GM18508 (cell line): ENCODE measurements at regions not wholly inside any gene's neighbourhood (a gene's known extent, or its start where the extent isn't known, plus 50 kb on each side); places are given as distances from the start of the nearest gene placed in this dataset.
A peak's percentile ranks its signal among the peaks of the same experiment; 100 is the strongest.

ENCODE experiments used
- ATAC-seq: cut with Tn5 transposase; IDR thresholded peaks from one replicate; pipeline ENCODE4 v1.9.1; 2021; ENCODE audit warnings: moderate number of reproducible peaks; ENCODE audit not compliant: insufficient read depth, unreplicated experiment

DNA sequence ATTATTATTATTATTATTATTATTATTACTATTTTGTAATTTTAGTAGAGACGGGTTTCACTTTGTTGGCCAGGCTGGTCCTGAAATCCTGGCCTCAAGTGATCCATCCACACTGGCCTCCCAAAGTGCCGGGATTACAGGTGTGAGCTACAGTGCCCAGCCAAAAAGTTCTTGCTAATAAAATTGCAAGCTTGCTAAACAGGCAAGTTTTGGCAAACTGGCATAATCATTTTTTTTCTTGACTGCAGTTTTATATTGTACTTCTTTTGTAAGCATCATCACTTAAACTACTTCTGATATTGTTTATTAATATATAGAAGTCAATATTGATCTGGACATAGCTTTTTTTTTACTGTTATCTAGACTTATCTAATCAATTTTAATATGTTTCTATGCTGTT lies 536.4 kb downstream of the LRFN5 start:
- no peak for ATAC-seq

DNA sequence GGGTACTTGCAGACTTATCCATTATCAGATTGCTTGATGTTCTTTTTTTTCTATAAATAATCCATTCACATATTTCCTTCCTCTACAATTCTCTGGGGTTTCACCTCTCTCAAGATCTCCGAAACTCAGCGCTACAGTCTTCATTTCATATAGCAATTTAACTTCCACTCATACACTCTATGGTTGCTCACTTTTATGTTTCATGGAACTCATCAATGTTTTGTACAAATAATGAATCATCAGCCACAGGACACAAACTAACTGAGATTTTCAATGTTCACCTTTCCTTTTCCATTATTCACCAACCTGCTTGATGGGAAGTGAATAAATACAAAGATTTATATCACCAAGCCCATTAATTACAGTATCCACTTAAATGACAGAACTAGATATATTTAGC lies 534.7 kb downstream of the LRFN5 start:
- ATAC-seq = no peak

DNA sequence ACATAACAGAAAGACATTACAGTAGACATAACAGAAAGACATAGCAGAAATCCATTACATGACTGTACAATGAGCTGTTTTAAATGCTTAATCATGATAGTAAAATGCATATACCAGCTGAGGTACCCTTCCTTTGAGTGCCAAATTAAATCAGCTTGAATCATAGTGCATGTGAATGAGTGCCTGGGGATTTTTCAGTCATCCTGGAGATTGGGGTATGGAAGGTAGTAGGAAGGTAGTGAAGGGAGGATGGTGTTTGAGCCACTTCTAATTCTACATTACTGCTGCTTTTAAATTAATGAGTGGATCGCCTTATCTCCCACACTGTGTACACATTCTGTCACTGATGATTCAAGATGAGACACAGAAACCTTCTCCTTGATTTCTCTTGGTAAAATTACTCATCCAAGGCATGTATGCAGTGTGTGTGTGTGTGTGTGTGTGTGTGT lies 534.2 kb downstream of the LRFN5 start:
- no peak for ATAC-seq

DNA sequence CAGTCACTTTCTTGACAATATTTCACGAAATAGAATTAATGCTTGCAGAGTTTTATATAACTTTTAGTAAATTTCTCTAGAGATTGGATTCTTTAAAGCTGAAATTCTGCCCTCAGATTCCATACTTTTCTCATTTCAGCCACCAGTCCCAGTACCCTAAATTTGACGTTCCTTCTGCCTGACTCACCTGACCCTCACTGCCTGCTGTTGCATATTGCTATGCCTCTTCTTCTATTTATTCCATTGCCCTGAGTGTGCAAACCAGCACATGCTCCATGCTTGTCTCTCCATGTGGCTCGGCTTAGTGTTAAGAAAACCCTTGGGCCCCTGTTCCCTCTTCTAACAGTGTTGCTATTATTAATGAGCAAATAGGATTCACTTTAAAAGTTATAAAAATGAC lies 533.3 kb downstream of the LRFN5 start:
- no peak for ATAC-seq

DNA sequence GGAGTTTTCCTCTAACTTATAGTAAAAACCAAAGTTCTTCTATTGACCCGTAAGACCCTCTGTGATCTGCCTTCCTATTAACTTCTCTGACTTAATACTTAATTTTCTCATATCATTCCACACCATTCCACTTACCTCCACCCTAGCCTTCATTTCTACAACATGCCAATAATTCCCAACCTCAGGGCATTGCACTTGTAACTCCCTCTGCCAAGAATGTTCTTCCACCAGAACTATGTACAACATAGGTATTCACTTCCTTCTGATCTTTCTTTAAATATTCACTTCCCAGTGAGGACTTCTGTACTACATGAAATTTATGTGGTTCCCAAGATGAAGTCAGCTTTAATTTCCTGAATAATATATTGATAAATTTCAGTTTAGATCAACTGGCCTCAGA lies 531.7 kb downstream of the LRFN5 start:
- no peak for ATAC-seq

DNA sequence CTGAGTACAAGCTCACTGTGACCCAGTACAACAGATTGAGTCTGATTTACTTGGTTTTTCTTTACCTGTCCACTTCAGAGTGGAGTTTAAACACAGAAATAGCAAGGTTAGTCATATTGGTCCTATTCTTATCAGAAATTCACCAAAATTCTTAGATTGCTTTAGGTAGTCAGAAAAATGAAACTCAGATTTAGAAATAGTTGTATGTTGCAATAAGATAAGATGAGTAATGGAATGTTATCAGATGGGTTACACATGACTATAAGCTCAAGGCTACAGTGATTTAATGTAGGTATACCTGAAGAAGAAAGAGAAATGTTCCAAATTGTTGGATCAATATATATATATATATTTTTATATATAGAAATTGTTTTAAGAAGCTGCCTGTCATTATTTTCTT lies 524.1 kb downstream of the LRFN5 start:
- ATAC-seq = no peak

DNA sequence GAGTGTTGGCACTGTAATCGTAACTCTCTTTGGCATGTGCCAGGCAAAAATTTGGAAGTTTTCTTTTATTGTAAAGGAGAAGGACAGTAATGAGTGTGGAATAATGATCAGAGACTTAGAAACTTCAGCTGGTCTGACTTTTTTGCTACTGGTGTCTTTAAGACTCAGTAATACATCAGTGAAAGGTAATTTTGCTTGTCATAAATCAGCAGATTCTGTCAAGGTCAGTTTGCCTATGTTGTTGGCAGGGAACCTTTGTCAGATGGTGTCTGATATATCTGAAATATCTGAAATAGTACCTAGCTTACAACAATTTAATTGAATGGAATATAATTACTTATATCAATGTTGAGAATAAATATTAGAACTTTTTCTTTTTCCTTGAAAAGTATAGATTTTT lies 516.9 kb downstream of the LRFN5 start:
- ATAC-seq = no peak

DNA sequence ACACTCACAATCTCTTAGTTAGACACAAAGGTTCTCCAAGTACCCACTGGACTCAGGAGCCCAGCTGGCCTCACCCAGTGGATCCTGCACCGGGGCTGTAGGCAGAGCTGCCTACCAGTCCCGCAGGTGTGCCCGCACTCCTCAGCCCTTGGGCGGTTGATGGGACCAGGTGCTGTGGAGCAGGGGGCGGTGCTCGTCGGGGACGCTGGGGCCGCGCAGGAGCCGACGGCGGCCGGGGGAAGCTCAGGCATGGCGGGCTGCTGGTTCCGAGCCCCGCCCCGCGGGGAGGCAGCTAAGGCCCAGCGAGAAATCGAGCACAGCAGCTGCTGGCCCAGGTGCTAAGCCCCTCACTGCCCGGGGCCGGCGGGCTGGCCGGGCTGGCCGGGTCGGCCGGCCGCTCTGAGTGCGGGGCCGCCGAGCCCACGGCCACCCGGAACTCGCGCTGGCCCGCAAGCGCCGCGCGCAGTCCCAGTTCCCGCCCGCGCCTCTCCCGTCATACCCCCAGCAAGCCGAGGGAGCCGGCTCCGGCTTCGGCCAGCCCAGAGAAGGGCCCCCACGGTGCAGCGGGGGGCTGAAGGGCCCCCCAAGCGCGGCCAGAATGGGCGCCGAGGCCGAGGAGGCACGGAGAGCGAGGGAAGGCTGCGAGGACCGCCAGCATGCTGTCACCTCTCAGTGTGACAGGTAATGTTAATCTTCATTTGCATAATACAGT lies 506.8 kb downstream of the LRFN5 start:
- ATAC-seq = no peak

DNA sequence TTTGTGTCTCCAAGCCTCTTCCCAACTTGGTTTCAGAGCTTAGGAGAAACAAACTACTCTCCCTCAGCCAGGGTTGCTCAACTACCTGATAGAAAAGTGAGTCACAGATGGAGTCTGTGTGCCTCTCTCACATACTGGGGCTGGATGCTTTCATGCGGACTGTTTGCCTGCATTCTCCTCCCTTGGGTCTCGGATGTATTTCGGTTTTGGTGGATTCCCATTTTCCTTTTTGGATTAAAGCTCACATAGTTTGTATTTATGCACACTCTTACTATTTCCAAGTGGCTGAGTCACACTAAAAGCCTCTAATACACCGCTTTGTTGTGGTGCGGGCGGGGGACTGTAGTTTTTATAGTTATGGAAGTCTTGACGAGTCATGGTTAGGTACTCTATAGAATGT lies 505.4 kb downstream of the LRFN5 start:
- no peak for ATAC-seq

DNA sequence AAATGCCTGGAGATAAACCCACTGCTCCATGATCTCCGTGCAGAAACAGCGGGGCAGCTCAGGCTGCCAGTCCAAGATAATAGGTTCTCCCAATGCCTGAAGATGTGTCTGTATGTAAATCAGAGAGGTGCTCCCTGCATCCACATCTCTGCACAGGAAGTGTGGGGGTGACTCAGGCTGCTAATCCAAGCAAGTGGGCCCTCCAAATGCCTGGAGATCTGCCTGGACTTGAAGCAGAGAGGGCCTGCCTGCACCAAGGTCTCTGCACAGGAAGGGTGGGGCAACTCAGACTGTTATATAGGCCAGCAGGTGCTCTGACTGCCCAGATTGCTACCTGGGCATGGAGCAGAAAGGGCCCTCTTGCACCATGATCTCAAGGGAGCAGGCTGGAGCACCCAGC lies 504.7 kb downstream of the LRFN5 start:
- ATAC-seq = no peak

DNA sequence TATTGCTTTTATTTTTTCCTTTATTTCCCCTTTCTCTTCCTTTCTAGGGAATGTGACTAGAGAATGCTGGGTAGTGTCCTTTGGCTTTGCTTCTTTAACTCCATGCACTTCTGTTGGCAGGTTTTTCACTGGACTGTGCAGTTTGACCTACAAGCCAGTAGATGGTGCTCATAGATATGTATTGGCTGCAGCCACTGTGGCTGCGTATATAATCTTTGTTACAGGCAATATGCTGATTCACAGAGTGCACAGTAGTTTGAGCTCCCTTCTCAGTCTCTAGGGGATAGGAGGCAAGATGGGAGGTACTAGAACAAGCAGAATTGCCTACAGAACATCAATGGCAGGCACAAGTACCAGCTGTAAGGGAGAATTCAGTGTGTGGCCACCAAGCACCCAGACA lies 503.5 kb downstream of the LRFN5 start:
- ATAC-seq = peak; percentile 90

DNA sequence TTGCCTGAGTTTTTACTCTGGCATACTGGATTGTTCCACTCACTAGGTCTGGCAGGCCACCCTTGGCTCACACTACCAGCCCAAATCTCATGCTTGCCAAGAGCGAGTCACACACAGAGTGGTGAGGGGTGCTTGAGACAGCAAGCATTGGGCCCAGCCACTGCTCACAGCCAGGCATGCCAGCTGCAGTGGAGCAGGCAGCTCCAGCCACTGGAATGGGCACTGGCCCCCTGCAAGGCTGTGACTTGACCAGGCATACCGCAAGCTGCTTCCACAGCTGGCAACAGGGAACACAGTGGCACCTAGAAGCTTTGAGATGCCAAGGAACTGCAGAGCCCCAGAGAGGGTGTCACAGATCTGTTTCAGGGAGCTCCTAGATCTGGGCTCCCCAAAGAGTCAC lies 488.5 kb downstream of the LRFN5 start:
- no peak for ATAC-seq

DNA sequence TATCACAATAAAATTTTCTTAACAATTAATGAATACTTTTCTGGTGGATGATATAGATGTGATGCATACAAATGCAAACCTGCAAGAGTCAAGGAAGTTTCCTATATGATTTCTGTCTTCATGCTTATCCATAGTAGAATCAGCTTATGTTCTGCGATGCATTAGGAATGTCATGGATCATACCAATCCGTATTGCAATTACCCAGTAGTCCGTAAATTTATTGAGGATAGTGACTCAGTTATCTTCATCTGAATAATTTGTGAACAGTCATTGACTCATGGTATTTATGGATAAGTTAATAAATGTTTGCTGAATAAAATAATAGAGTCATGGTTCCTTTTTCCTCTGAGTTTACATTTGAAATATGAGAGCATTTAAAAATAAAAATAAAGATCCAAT lies 483.4 kb downstream of the LRFN5 start:
- no peak for ATAC-seq

DNA sequence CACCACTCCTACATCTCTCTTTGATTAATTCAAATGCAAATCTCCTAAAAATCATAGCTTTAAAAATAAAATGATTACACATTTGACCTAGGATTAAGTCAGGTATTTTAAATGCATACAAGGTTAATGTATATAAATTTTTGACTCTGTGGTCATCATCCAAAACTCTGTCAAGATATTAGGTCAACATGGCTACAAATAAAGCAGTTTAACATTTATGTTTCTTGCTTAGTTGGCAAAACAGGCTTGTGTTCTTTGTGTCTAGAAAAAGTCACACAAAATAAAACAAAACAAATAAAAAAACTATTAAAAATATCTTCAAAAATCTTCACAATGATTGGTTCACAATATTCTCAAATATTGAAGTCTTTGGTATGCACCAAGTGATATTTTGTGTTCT lies 473.2 kb downstream of the LRFN5 start:
- ATAC-seq = no peak

DNA sequence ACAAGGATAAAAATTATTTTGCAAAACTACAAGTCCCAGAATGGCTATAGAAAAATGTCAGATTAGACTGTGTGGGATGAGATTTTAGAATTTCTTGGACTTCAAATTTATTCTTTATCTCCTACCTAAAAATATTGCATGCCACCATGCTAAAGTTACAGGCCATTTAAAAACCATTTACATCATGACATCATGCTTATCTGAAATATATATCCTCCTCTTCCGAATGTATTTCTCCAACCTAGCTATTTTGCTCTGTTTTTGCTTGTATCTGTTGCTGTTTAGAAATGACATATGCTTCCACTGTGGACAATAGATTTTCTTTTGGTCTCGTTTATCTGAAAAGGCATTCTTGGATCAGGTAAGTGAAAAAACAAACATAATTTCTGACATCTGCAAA lies 471.7 kb downstream of the LRFN5 start:
- ATAC-seq = no peak

DNA sequence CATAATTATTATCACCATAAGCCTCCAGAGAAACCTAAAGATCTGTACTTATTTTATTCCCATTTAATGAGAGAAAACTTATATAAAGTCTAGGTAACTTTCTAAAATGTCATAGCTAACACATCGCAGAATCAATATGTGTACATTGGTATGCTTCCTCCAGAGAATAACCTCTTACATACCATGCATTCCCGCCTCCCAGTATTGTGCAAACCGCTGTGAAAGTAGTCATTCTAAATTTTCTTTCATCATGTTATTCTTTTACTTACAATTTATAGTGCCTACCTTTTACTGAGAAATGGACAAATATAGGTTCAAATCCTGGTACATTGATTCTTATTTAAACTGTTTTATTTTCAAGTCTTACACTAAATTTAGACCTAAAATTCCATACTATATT lies 463.4 kb downstream of the LRFN5 start:
- ATAC-seq = no peak

DNA sequence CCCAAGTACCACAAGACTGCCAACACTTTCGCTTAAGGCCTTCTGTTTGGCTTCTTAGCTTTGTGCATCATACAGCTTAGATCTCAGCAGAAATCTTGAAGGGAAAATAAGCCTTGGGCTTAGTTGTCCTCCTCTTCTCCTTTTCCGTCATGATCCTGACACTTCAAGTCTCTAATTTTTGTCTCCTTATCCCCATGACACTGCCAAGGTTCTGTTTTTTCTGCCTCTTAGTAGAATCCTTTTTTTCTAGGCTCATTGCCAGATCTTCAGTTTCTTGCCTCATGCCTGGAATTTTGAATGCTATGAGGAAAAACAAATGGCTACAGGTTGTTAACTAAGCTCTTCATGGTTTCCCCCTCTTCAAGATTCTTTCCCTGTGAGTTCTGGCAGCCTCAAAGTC lies 450.4 kb downstream of the LRFN5 start:
- no peak for ATAC-seq

DNA sequence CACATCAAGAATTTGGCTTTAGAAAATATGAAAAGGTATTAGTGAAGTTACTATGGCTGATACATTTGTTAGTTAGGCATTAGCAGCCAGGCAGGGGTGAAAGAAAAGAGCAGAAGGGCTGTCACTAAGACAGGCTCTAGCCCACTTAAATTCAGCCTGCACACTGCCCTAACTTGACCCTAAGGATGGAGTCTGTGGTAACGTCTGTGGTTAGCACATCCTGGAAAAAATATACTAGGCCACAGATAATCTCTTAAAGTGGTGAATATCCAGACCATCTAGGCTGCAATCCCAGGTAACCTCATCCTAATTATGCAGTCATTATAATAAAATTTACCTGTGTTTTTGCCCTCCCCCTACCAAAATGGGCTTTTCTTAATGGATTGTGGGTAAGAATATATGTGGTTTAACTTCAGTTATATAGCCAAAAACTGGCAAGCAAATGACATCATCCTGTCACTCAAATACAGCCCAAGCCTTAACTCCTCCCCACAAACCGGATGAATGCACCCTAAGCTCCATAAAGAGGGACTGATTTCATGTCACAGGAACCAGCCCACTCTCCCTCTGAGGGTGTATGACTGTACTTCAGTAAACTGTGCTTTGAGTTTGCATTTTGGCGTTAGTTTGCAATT lies 440.9 kb downstream of the LRFN5 start:
- no peak for ATAC-seq

DNA sequence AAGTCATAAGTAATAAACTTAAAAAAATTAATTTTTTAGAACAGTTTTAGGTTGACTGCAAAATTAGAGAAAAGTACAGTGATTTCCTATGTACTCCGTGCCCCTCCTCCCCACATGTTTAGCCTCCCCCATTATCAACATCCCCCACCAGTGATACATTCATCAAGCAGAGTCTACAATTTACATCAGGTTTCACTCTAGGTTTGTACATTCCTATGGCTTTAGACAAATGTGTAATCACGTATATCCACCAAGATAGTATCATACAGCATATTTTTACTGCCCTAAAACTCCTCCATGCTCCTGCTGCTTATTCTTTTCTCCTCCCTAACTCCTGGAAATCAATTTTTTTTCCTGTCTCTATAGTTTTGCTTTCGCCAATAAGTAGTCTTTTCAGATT lies 438.7 kb downstream of the LRFN5 start:
- no peak for ATAC-seq

DNA sequence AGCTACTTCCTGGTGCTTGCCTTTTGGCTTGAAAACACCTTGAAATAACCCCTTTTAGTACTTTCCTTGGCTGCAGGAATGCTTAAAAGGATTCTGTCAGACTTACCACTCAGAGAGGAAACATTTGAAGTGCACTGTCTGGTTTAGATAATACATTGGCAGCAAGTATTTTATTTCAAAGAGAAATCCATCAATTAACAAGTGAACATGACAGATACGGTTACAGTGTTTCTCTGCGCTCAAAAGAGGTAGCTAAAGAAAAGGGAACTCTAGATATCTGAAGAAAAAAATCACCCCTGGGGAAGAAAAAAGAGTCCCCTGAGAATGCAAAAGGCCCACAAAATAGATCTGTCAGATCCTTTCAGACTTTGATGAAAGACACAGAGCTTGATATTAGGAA lies 421.9 kb downstream of the LRFN5 start:
- ATAC-seq = no peak

DNA sequence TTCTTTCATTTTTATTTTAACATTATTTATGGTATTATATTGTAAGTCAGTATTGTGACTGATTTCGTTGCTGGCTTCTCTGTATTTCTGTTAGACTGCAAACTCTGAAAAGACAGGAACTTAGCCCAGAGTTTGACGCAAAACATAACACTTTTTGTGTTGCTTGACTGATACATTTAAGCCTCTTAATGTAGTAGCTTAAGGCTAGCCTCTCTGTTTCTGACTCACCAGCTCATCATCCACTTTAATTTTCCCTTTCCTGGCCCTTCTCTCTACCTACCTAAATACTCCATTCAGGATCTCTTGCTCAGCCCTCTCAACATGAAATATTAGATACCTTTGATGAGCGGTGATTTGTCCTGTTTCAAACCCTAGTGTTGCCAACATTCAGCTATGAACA lies 420.6 kb downstream of the LRFN5 start:
- ATAC-seq = no peak

DNA sequence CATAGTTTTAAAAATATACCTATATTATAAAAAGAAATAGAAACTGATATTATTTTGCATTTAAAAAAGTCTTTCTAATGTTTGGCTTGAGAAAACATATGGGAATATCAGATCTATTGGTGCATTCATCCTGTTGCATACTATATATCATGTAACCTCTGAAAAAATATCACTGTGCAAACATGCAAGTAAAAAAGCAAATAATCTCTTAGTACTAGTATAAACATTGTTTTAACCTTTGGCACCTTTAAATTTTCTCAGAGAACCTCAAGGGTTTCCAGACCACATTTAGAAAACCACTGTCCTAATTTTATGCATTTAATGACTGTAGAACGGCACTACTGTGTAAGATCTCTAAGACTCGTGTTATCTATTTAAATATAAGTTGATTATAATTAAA lies 416.8 kb downstream of the LRFN5 start:
- no peak for ATAC-seq
